GM12878 (cell line): ENCODE measurements at regions not wholly inside any gene's neighbourhood (a gene's known extent, or its start where the extent isn't known, plus 50 kb on each side); places are given as distances from the start of the nearest gene placed in this dataset.

Source experiments
- BACH1 ChIP-seq: fragments of 450-650 bp; IDR thresholded peaks from 2 replicates; pipeline ENCODE4 v1.6.1; 2017; ENCODE audit warnings: mild to moderate bottlenecking, borderline replicate concordance
- CBX5 ChIP-seq: sonication (generic); IDR thresholded peaks from 2 replicates; pipeline ENCODE4 v1.6.1; 2016; ENCODE audit warnings: low read depth, moderate library complexity, mild to moderate bottlenecking, inconsistent platforms
- CEBPB ChIP-seq, 2 experiments: fragments of 150-350 bp in 1 of 2; IDR thresholded peaks; 2 replicates each; pipeline ENCODE4 v1.6.1; 2012 to 2014; ENCODE audit warnings: low read depth in 2 of 2, low read length in 2 of 2, borderline replicate concordance in 1 of 2, inconsistent platforms in 1 of 2
- EP300 ChIP-seq, 2 experiments: fragments of 150-350 bp in 1 of 2; IDR thresholded peaks; 2 replicates each; pipeline ENCODE4 v1.6.1; 2011 to 2012; ENCODE audit warnings: low read depth in 2 of 2, low read length in 2 of 2, borderline replicate concordance in 1 of 2, improper control_type of control experiment in 1 of 2, inconsistent platforms in 1 of 2; ENCODE audit not compliant: control insufficient read depth in 1 of 2
- ESRRA ChIP-seq: IDR thresholded peaks from 2 replicates; pipeline ENCODE4 v1.6.1; 2012; ENCODE audit warnings: mild to moderate bottlenecking, low read length, improper control_type of control experiment
- FOXK2 ChIP-seq: fragments of 450-650 bp; IDR thresholded peaks from 2 replicates; pipeline ENCODE4 v1.6.1; 2017; ENCODE audit warnings: mild to moderate bottlenecking, moderate library complexity
- HCFC1 ChIP-seq: fragments of 150-350 bp; IDR thresholded peaks from 2 replicates; pipeline ENCODE4 v1.6.1; 2014; ENCODE audit warnings: low read length
- IKZF2 ChIP-seq, 2 experiments: fragments of 450-650 bp; IDR thresholded peaks; 2 replicates each; pipeline ENCODE4 v1.6.1; 2017; ENCODE audit warnings: mild to moderate bottlenecking in 2 of 2, moderate library complexity in 2 of 2
- LARP7 ChIP-seq: fragments of 450-650 bp; IDR thresholded peaks from 2 replicates; pipeline ENCODE4 v1.6.1; 2017; ENCODE audit warnings: mild to moderate bottlenecking
- MEF2A ChIP-seq: IDR thresholded peaks from 2 replicates; pipeline ENCODE4 v1.6.1; 2011; ENCODE audit warnings: low read depth, mild to moderate bottlenecking, low read length, moderate library complexity; ENCODE audit not compliant: insufficient read depth
- MLLT1 ChIP-seq: fragments of 450-650 bp; IDR thresholded peaks from 2 replicates; pipeline ENCODE4 v1.6.1; 2016; ENCODE audit warnings: mild to moderate bottlenecking
- NR2F1 ChIP-seq: fragments of 450-650 bp; conservative IDR thresholded peaks from 2 replicates; pipeline ENCODE4 v1.6.1; 2017; ENCODE audit warnings: mild to moderate bottlenecking
- PBX3 ChIP-seq: IDR thresholded peaks from 2 replicates; pipeline ENCODE4 v1.6.1; 2011; ENCODE audit warnings: mild to moderate bottlenecking, low read depth, low read length, moderate library complexity; ENCODE audit not compliant: insufficient replicate concordance
- SIX5 ChIP-seq: IDR thresholded peaks from 2 replicates; pipeline ENCODE4 v1.6.1; 2011; ENCODE audit warnings: mild to moderate bottlenecking, low read depth, low read length, moderate library complexity; ENCODE audit not compliant: severe bottlenecking
- TAF1 ChIP-seq: IDR thresholded peaks from 2 replicates; pipeline ENCODE4 v1.6.1; 2011; ENCODE audit warnings: mild to moderate bottlenecking, low read depth, low read length, borderline replicate concordance
- TCF12 ChIP-seq: IDR thresholded peaks from 2 replicates; pipeline ENCODE4 v1.6.1; 2011; ENCODE audit warnings: low read depth, mild to moderate bottlenecking, low read length
- TCF3 ChIP-seq: IDR thresholded peaks from 2 replicates; pipeline ENCODE4 v1.6.1; 2012; ENCODE audit warnings: low read depth, mild to moderate bottlenecking, low read length, borderline replicate concordance; ENCODE audit not compliant: insufficient read depth
- USF2 ChIP-seq: IDR thresholded peaks from 2 replicates; pipeline ENCODE4 v1.6.1; 2011; ENCODE audit warnings: low read depth, low read length, improper control_type of control experiment, borderline replicate concordance
- YY1 ChIP-seq: IDR thresholded peaks from 2 replicates; pipeline ENCODE4 v1.6.1; 2011; ENCODE audit warnings: low read depth, mild to moderate bottlenecking, low read length
- ZNF687 ChIP-seq: fragments of 450-650 bp; IDR thresholded peaks from 2 replicates; pipeline ENCODE4 v1.6.1; 2017; ENCODE audit warnings: mild to moderate bottlenecking, moderate library complexity

GRCh38 chr6:26216886-26217713 lies 129.9 kb downstream of the HFE start (continued):
- peak; percentile 50 for TF ChIP-seq ZNF687
- TF ChIP-seq CBX5, result no peak
- no peak for TF ChIP-seq NR2F1
- TF ChIP-seq YY1, result peak; percentile 35; the same call in 1 of the 2 replicates
- TF ChIP-seq USF2, result no peak; the same call in 1 of the 2 replicates
- TF ChIP-seq MEF2A, result no peak; the same call in 1 of the 2 replicates
- TF ChIP-seq EP300 (IDR thresholded peaks at IDR 0.05; ENCODE audit: borderline replicate concordance in 1 of 2, control insufficient read depth in 1 of 2, low read depth in 2 of 2, low read length in 2 of 2), result no peak
- peak; percentile 90 for TF ChIP-seq TCF3
- peak; percentile 74 for TF ChIP-seq TAF1
- peak; percentile 92 for TF ChIP-seq MLLT1
- TF ChIP-seq ESRRA, result no peak
- peak; percentile 88 for TF ChIP-seq LARP7
- TF ChIP-seq SIX5, result no peak
- TF ChIP-seq IKZF2 (IDR thresholded peaks at IDR 0.05), result peak in 1 of 2 experiments; percentile 22; a peak in 1 of 4 replicates
- peak; percentile 24; the same call in 1 of the 2 replicates for TF ChIP-seq TCF12
- no peak for TF ChIP-seq FOXK2
- TF ChIP-seq CEBPB (IDR thresholded peaks at IDR 0.05; ENCODE audit: borderline replicate concordance in 1 of 2, low read depth in 2 of 2, low read length in 2 of 2), result peak in 1 of 2 experiments; percentile 50; a peak in 2 of 4 replicates
- TF ChIP-seq PBX3, result peak; percentile 13
- TF ChIP-seq HCFC1, result no peak
- peak; percentile 56; the same call in 1 of the 2 replicates for TF ChIP-seq BACH1
